Smooth muscle cell (in vitro differentiated cells): ENCODE measurements at regions not wholly inside any gene's neighbourhood (a gene's known extent, or its start where the extent isn't known, plus 50 kb on each side); places are given as distances from the start of the nearest gene placed in this dataset.
A peak's percentile ranks its signal among the peaks of the same experiment; 100 is the strongest.
"Not testable (repeated sequence)": the region's sequence is repeated elsewhere in the genome, so short reads cannot be mapped to it uniquely, and the experiment has no call there.

ENCODE experiments used
- DNase-seq: peaks from one replicate; lab custom pipeline; 2025; ENCODE audit not compliant: unreplicated experiment; lab: John Stamatoyannopoulos, UW
- H2AFZ ChIP-seq: fragments of 200-600 bp; sonication (generic); 2 replicates; pipeline ENCODE4 v1.6.0; 2016; ENCODE audit warnings: antibody characterized with exemption, low read depth, mild to moderate bottlenecking
- H3F3A ChIP-seq: fragments of 200-600 bp; sonication (generic); 2 replicates; pipeline ENCODE4 v1.6.0; 2017; ENCODE audit warnings: antibody characterized with exemption, low read depth
- H3K27ac ChIP-seq: fragments of 200-600 bp; sonication (generic); 2 replicates; pipeline ENCODE4 v1.5.1; 2016; ENCODE audit warnings: low read depth, mild to moderate bottlenecking
- H3K27me3 ChIP-seq: fragments of 200-600 bp; sonication (generic); 2 replicates; pipeline ENCODE4 v1.6.1; 2016; ENCODE audit warnings: low read depth, mild to moderate bottlenecking
- H3K36me3 ChIP-seq: fragments of 200-600 bp; sonication (generic); 2 replicates; pipeline ENCODE4 v1.5.1; 2016; ENCODE audit warnings: low read depth
- H3K4me1 ChIP-seq: fragments of 200-600 bp; sonication (generic); 2 replicates; pipeline ENCODE4 v1.5.1; 2016; ENCODE audit warnings: low read depth
- H3K4me2 ChIP-seq: fragments of 200-600 bp; sonication (generic); 2 replicates; pipeline ENCODE4 v1.6.0; 2016; ENCODE audit warnings: mild to moderate bottlenecking
- H3K4me3 ChIP-seq: fragments of 200-600 bp; sonication (generic); 2 replicates; pipeline ENCODE4 v1.5.1; 2016; ENCODE audit warnings: mild to moderate bottlenecking
- H3K79me2 ChIP-seq: fragments of 200-600 bp; sonication (generic); 2 replicates; pipeline ENCODE4 v1.6.0; 2016; ENCODE audit warnings: low read depth, mild to moderate bottlenecking
- H3K9ac ChIP-seq: fragments of 200-600 bp; sonication (generic); 2 replicates; pipeline ENCODE4 v1.6.0; 2016; ENCODE audit warnings: low read depth
- H3K9me3 ChIP-seq: fragments of 200-600 bp; sonication (generic); replicated peaks from 2 replicates; pipeline ENCODE4 v1.5.1; 2016; ENCODE audit warnings: low read depth
- H4K20me1 ChIP-seq: fragments of 200-600 bp; sonication (generic); 2 replicates; pipeline ENCODE4 v1.6.0; 2016; ENCODE audit warnings: low read depth
- CTCF ChIP-seq: fragments of 200-600 bp; sonication (generic); IDR thresholded peaks from 2 replicates; pipeline ENCODE4 v1.5.1; 2017; ENCODE audit warnings: borderline replicate concordance, mild to moderate bottlenecking, antibody characterized with exemption; ENCODE audit not compliant: insufficient read depth, poor library complexity, severe bottlenecking
- WGBS: methylation state at CpG from one replicate; pipeline ENCODE4 v1.1.7; 2016; ENCODE audit warnings: low lambda C conversion rate; 5-methylcytosine and 5-hydroxymethylcytosine counted together

- no peaks in the 10 kb centered on the region for H3K79me2 ChIP-seq
- H3K4me2 ChIP-seq, result no peak overlapping the region
- H3K4me3 ChIP-seq, result no peak overlapping the region
- H3K27ac ChIP-seq, result no peak overlapping the region
- H3K9ac ChIP-seq, result no peak overlapping the region
- DNase-seq, result no peak
- no peaks in the 10 kb centered on the region for H4K20me1 ChIP-seq
- no peaks in the 10 kb centered on the region for H3F3A ChIP-seq
- no peak for TF ChIP-seq CTCF
- no peaks in the 10 kb centered on the region for H3K27me3 ChIP-seq
- no peak overlapping the region for H2AFZ ChIP-seq
- 88% methylated on average over 1 of the region's 1 CpG for WGBS
- H3K4me1 ChIP-seq, result peaks cover 14% of the 10 kb centered on the region
- no peaks in the 10 kb centered on the region for H3K9me3 ChIP-seq
- no peaks in the 10 kb centered on the region for H3K36me3 ChIP-seq
These were observed 712.9 kb downstream of the MECOM start for GRCh38 chr3:168950622-168951021.

- Histone ChIP-seq H3K27ac (no peak overlapping the region), H3K4me1 (no peaks in the 10 kb centered on the region), H4K20me1 (no peaks in the 10 kb centered on the region), H3K9me3 (no peaks in the 10 kb centered on the region), H3K9ac (no peak overlapping the region), H3K27me3 (no peaks in the 10 kb centered on the region), H3K79me2 (no peaks in the 10 kb centered on the region), H3K4me3 (no peak overlapping the region), H3K36me3 (no peaks in the 10 kb centered on the region), H3F3A (no peaks in the 10 kb centered on the region), H3K4me2 (no peak overlapping the region), H2AFZ (no peak overlapping the region)
- no peak for DNase-seq
- WGBS, result 42% methylated on average over 1 of the region's 1 CpG
- no peak for TF ChIP-seq CTCF
These were observed 723.8 kb downstream of the MECOM start for GRCh38 chr3:168939651-168940238.

- no peaks in the 10 kb centered on the region for H3K79me2 ChIP-seq
- H2AFZ ChIP-seq, result no peak overlapping the region
- H3K4me2 ChIP-seq, result no peak overlapping the region
- no peaks in the 10 kb centered on the region for H3K4me1 ChIP-seq
- no peaks in the 10 kb centered on the region for H3K36me3 ChIP-seq
- no peak overlapping the region for H3K4me3 ChIP-seq
- H3K27me3 ChIP-seq, result no peaks in the 10 kb centered on the region
- TF ChIP-seq CTCF, result no peak
- WGBS, result 81% methylated on average over 5 of the region's 5 CpGs
- no peaks in the 10 kb centered on the region for H4K20me1 ChIP-seq
- H3F3A ChIP-seq, result no peaks in the 10 kb centered on the region
- peak overlapping the region; percentile 31 for H3K27ac ChIP-seq
- no peaks in the 10 kb centered on the region for H3K9me3 ChIP-seq
- DNase-seq, result no peak
- no peak overlapping the region for H3K9ac ChIP-seq
These were observed 729.9 kb downstream of the MECOM start for GRCh38 chr3:168933614-168934013.

GRCh38 chr3:168929997-168930396 lies 733.5 kb downstream of the MECOM start:
- not testable (repeated sequence) for H3K9ac ChIP-seq, H3K4me2 ChIP-seq, H3K36me3 ChIP-seq, H4K20me1 ChIP-seq, H3K9me3 ChIP-seq, H3F3A ChIP-seq, H2AFZ ChIP-seq, H3K4me3 ChIP-seq, H3K27ac ChIP-seq, H3K27me3 ChIP-seq, H3K4me1 ChIP-seq, H3K79me2 ChIP-seq, DNase-seq
- WGBS, result 84% methylated on average over 3 of the region's 3 CpGs
